NOMO-1 (cell line): ENCODE measurements at regions not wholly inside any gene's neighbourhood (a gene's known extent, or its start where the extent isn't known, plus 50 kb on each side); places are given as distances from the start of the nearest gene placed in this dataset.
"Not testable (repeated sequence)": the region's sequence is repeated elsewhere in the genome, so short reads cannot be mapped to it uniquely, and the experiment has no call there.

Experiments
- DNase-seq, 2 experiments: peaks; one replicate each; lab custom pipeline; 2025; ENCODE audit not compliant: unreplicated experiment in 2 of 2; lab: John Stamatoyannopoulos, UW

GRCh38 chr21:27881331-27881730 is 914.4 kb upstream of the ADAMTS5 start:
- DNase-seq, result not testable (repeated sequence)

DNA sequence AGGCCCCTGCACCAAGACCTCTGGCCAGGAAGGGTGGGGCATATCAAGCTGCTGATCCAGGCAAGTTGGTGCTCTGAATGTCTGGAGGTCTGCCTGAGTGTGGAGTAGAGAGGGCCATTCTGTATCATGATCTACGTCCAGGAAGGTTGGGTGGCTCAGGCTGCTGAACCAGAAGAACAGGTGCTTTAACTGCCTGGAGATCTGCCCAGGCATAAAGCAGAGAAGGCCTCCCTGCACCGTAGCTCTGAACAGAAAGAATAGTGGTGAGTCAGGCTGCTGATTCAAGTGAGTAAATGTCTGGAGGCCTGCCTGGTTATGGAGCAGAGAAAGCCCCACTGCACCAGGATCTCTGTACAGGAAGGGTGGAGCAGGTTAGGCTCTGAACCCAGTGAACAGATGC is 905.5 kb upstream of the ADAMTS5 start:
- DNase-seq, result not testable (repeated sequence)

DNA sequence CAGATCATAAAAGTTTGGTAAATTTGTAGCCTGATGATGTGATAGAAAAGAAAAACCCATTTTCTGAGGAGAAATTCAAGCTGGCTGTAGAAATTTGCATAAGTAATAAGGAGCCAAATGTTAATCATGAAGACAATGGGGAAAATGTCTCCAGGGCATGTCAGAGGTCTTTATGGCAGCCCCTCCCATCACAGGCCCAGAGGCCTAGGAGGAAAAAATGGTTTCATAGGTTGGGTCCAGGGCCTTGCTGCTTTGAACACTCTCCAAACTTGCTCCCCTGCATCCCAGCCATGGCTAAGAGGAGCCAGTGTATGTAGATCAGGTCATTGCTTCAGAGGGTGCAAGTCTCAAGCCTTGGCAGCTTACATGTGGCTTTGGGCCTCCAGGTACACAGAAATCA is 903.9 kb upstream of the ADAMTS5 start:
- not testable (repeated sequence) for DNase-seq

GRCh38 chr21:27860314-27860955 is 893.5 kb upstream of the ADAMTS5 start:
- DNase-seq, result peak in 1 of 2 experiments; percentile 48

DNA sequence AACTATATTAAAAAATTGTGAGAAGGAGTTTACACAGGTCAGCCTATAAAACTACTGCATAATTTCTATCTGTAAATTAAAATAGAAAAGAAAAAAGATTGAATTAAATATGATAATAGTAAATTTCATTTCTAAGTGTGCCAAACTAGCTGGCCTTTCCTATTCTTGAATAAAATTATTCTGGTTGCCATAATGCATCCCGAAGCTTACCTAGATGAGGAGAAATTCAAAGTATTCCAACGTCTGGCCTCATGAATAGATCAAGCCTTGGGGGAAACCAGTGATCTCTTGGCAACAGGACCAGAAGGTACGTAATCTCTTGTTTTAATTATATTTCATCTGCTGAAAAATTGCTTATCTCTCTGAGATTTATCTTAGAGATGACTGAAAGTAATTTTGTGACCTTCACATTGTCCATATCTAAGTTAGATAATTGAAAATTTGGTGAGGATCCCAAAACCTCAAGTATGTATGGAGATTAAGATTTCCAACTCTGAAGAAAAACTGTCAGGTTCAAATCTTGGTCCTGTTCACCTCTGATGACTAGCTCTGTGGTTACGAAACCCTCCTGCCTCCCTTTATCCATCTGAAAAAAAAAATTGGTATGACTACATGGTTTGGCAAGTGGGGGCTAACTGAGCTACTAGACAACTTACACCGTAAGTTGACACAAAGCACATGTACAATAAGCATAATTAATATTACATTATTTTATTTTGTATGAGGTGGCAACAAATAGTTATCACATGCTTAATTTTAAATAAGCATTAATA is 891.4 kb upstream of the ADAMTS5 start:
- DNase-seq, result not testable (repeated sequence)

- DNase-seq, result not testable (repeated sequence)
These were observed 890.1 kb upstream of the ADAMTS5 start for GRCh38 chr21:27856988-27857387.

DNA sequence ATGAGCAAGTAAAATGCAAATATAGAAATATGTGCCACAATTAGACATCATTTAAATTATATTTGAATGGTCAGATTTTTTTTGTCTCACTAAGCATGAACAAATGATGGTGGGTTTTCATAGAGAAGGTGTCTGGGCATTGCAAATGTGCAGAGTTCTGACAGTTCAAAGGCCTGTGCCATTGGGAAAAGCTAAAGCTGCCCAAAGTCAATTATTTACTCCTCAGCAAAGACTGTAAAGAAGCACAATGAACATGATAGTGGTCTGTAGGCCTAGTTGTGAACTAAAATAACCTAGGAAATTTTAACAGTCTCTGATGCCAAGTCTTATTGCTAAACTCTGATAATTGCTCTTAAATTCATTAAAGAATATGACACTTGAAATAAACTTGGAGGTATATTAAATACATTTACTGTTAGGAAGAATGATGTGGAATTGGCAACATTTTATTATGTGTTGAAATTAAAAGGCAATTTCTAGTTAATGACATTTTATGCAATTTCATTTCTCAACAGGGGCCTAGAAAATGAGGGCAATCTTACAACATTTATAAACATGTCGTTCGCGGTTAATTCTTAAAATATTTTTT is 874.3 kb upstream of the ADAMTS5 start:
- DNase-seq, result no peak

GRCh38 chr21:27840262-27840661 is 873.4 kb upstream of the ADAMTS5 start:
- no peak for DNase-seq

GRCh38 chr21:27839512-27840115 is 872.7 kb upstream of the ADAMTS5 start:
- DNase-seq, result no peak

- no peak for DNase-seq
These were observed 871.7 kb upstream of the ADAMTS5 start for GRCh38 chr21:27838573-27838972.

DNA sequence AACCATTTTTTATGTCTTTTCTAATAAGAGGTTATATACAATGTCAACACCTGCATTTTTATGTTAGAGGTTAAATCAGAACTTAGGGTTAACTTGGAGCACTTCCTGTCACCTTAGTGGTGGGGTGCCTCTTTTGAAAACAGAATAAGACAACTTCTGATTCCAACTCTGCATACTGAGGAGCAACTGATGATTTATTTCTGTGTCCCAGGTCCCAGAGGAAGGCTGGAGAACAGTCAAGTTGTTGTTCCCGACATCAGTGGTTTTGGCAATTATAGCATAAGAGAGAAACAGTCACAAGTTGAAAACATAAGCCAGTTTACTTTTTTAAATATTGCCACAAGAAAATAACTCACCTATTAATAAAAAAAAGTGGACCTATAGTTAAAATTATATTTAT is 871.0 kb upstream of the ADAMTS5 start:
- DNase-seq, result no peak

DNA sequence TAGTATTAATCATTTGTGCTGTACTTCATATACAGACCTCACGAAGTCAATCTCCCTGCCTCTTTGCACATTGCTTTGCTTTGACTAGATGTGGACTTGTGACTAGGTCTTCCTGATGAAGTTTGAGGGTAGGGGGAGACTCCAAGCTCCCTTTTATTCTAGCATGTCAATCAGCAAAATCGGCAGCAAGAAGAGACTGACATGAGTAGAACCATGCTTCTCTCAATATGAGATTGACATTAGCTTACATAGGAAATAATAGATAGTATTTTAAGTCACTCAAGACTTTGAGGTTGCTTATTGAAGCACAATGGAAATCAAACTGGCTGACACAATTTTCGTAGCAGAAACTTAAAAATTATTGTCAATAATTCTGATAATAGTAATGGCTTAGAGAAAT is 866.4 kb upstream of the ADAMTS5 start:
- DNase-seq, result no peak

DNA sequence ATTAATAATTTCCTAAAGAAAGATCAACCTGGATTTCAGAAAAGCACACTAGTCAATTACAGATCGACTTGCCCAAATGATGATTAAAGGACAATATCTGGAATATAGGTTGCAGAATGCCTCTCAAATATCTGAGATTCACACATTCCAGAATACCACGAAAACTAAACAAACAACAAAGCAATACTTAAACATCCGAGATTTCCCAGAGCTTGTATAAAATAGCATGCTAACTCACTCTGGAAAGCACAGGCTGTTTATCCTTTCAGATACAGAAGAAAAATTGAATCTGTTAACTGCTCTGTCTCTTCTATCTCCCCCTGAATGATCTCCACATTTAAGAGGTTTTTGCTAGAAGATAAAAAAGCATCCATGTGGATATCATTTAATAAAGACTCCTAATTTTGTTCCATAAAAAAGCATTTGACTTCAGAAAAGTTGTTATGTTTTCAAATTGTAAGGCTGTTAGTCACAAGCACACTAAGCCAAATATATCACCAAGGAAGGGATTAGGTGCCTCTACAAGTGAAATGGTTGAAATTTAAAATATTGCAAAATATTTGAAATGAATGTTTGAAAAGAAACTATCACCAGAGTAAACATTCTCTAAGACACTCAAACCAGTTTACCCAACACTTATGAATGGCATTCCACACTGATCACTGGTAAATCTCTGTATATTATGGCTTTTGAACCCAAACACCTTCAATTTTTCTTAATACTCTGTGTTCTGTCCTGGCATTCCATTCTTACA is 865.1 kb upstream of the ADAMTS5 start:
- DNase-seq, result no peak

GRCh38 chr21:27831177-27831576 is 864.3 kb upstream of the ADAMTS5 start:
- DNase-seq, result no peak

DNA sequence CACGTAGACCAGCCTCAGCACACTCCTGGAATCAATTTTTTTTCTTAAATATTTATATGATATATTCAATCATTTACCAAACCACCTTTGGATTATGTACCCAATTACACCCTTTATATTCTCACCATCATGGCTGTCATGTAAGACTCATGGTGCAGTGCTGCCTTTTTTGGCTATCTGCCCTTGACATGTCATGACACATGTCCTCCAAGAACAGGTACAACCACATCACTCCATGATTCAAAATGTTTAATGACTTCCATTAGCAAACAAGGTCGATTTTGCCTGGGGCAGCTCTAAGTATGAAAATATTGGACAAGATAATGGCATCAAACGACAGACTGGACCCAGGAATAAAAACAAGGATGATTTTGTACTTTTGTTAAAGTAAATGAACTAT is 861.1 kb upstream of the ADAMTS5 start:
- no peak for DNase-seq

- DNase-seq, result no peak
These were observed 858.1 kb upstream of the ADAMTS5 start for GRCh38 chr21:27825035-27825434.

GRCh38 chr21:27823652-27824201 is 856.8 kb upstream of the ADAMTS5 start:
- no peak for DNase-seq

- no peak for DNase-seq
These were observed 853.5 kb upstream of the ADAMTS5 start for GRCh38 chr21:27820342-27820741.

- DNase-seq, result no peak
These were observed 852.4 kb upstream of the ADAMTS5 start for GRCh38 chr21:27819299-27819698.

DNA sequence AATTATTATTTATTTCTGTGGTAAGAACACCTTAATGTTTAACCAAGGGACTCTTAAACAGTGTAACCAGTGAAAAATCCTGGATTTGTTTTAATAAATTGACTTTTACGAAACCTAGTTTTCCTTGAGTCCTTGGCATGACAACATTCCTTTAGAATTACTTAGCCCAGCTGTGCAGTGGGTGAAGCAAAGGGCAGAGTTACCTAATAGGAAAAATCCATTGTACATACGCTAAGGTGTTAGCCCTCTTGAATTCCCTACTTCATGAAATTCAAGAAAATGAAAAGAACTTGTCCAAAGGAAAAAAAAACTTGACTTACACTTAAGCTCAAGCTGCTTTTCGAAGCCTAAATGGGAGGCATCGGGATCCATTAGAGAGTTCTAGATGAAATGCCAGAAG is 852.0 kb upstream of the ADAMTS5 start:
- no peak for DNase-seq
